H54 (cell line): ENCODE measurements at regions not wholly inside any gene's neighbourhood (a gene's known extent, or its start where the extent isn't known, plus 50 kb on each side); places are given as distances from the start of the nearest gene placed in this dataset.

Experiments used
- DNase-seq: peaks from one replicate; pipeline ENCODE4 v3.0.0; 2011; ENCODE audit warnings: low spot score, mixed read lengths; ENCODE audit not compliant: insufficient read length
- FAIRE-seq: peaks from 3 replicates; lab custom pipeline; 2011; peaks lifted over from hg19 to GRCh38; lab: Jason Lieb, UNC
- POLR2A ChIP-seq: IDR thresholded peaks from 2 replicates; pipeline ENCODE4 v1.6.1; 2011; ENCODE audit warnings: low read depth, mild to moderate bottlenecking, low read length

- TF ChIP-seq POLR2A: no peak
Observed at GRCh38 chr10:84997870-84998269, 669.5 kb downstream of the CCSER2 start.

GRCh38 chr10:84999929-85000328, 671.5 kb downstream of the CCSER2 start:
- FAIRE-seq (no peak), DNase-seq (no peak)
- TF ChIP-seq POLR2A: no peak

More at GRCh38 chr10:84997870-84998269, 669.5 kb downstream of the CCSER2 start:
- no peak for DNase-seq
- no peak for FAIRE-seq

- FAIRE-seq (no peak), DNase-seq (no peak)
- no peak for TF ChIP-seq POLR2A
Observed at GRCh38 chr10:85003083-85003482, 674.7 kb downstream of the CCSER2 start.

GRCh38 chr10:85008488-85009184, 680.2 kb downstream of the CCSER2 start:
- FAIRE-seq: no peak
- DNase-seq: no peak
- no peak for TF ChIP-seq POLR2A

- no peak for TF ChIP-seq POLR2A
- FAIRE-seq: no peak
- DNase-seq: no peak
Observed at GRCh38 chr10:85012305-85012704, 683.9 kb downstream of the CCSER2 start.

- no peak for TF ChIP-seq POLR2A
- DNase-seq (no peak), FAIRE-seq (no peak)
Observed at GRCh38 chr10:85026878-85027467, 698.6 kb downstream of the CCSER2 start.

- FAIRE-seq: no peak
- TF ChIP-seq POLR2A: no peak
- DNase-seq: no peak
Observed at GRCh38 chr10:85032981-85033380, 704.6 kb downstream of the CCSER2 start.

- FAIRE-seq: no peak
- no peak for TF ChIP-seq POLR2A
- no peak for DNase-seq
Observed at GRCh38 chr10:85036661-85037060, 708.3 kb downstream of the CCSER2 start.

GRCh38 chr10:85039311-85039710, 710.9 kb downstream of the CCSER2 start:
- DNase-seq: no peak
- FAIRE-seq: no peak
- TF ChIP-seq POLR2A: no peak

- DNase-seq: no peak
- no peak for TF ChIP-seq POLR2A
- no peak for FAIRE-seq
Observed at GRCh38 chr10:85043207-85043606, 714.8 kb downstream of the CCSER2 start.

- no peak for TF ChIP-seq POLR2A
- FAIRE-seq (no peak), DNase-seq (no peak)
Observed at GRCh38 chr10:85045046-85045445, 716.7 kb downstream of the CCSER2 start.

- FAIRE-seq (no peak), DNase-seq (no peak)
- TF ChIP-seq POLR2A: no peak
Observed at GRCh38 chr10:85047170-85047834, 718.9 kb downstream of the CCSER2 start.

- no peak for DNase-seq
- no peak for TF ChIP-seq POLR2A
- no peak for FAIRE-seq
Observed at GRCh38 chr10:85047979-85048378, 719.6 kb downstream of the CCSER2 start.

- TF ChIP-seq POLR2A: no peak
- DNase-seq (no peak), FAIRE-seq (no peak)
Observed at GRCh38 chr10:85048644-85049043, 720.3 kb downstream of the CCSER2 start.
